HG03039 (cell line): ENCODE measurements at regions not wholly inside any gene's neighbourhood (a gene's known extent, or its start where the extent isn't known, plus 50 kb on each side); places are given as distances from the start of the nearest gene placed in this dataset.

Experiments used
- ATAC-seq: cut with Tn5 transposase; IDR thresholded peaks from one replicate; pipeline ENCODE4 v1.9.1; 2021; ENCODE audit warnings: mild to moderate bottlenecking, moderate library complexity; ENCODE audit not compliant: unreplicated experiment

DNA sequence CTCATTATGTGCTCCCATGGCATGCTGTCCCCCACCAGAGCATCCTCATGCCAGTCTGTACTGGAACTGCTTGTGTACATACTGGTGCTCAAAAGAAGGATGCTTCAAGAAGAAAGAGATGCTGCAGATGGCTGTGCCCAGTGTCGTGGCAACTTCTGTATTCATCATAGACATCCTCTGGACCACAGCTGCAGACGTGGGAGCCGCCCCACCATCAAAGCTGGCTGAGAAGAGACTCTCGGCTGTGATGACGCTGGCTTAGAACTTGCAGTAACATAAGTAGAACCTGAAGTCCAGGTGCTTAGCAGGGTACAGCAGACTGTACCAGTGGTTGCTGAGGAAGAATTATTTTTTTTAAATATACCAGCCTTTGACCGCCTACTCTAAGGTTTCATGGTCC is 112.6 kb upstream of the ARHGAP5 start:
- ATAC-seq = no peak

DNA sequence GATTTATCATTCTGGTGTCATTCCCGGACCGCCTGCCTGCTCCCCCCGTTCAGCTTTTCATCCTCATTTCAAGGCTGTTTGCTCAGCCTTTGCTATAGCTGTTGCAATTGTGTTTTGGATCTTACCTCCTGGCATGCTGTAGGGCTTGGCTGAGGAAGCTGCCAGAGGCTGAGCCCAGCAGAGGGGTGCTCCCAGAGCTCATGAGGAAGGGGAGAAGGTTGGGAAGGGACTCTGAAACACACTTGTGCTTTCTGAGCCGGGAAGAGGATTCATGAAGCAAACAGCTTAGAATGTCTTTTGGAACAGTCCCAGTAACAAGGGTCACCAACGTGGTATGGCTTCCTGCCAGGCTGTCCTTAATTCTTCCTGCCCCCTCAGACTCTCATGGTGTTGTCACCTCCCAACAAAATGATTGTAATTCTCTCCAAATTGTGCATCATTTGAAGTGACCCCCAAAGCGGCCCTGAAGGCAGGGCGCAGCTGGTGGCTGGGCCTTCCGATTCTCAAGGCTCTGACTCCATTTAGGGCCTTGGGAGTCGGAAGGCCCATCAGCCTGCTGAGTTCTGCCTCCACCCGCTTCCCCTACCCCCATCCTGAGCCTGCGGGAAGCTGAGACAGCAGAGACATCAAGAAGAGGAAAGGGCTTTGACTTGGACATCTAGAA is 111.9 kb upstream of the ARHGAP5 start:
- no peak for ATAC-seq

GRCh38 chr14:31965735-31966598 is 111.1 kb upstream of the ARHGAP5 start:
- no peak for ATAC-seq

GRCh38 chr14:31966896-31967668 is 110.0 kb upstream of the ARHGAP5 start:
- ATAC-seq = no peak

DNA sequence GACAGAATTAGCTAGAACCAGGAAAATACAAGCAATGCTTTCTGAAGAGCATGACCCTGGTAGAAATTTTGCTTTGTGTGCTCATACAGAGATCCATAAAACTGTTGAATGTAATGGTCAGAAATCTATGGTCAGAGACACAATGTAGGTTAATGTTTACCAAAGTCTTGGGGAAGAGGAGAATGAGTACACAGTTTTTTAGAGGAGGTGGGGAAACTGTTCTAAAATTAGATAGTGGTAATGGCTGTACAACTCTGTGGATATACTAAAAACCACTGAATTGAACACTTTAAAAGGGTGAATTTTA is 109.5 kb upstream of the ARHGAP5 start:
- no peak for ATAC-seq

DNA sequence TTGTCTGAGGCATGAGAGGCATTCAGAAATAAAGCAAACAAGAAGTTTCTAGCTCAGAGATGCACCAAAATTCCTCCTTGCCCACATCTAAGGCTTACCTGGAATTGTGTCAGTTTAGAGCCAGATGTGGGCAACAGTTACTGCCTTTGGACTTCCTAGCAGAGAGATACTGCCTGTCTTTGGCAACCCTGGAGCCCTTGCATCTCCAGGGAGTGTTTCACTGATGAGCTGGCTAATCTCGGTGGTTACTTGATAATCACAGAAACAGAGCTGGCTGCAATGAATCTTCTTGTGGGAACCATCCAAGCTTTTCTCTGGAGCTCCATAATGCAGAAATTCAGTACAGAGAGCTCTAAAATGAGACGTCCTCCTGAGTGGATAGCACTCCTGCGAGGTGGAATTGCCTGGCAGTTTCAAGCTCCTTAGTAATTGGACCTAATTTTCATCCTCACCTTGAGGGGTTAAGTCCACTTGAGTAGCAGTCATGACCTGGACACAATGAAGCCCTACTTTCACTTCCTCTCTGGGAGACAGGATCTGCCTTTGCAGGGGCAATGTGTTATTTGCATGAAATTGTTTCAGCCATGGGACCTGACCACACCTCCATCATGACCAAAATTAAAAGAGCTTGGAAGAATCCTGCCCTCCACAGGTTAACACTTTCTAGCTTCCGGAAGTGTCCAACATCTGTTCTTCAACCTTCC is 108.8 kb upstream of the ARHGAP5 start:
- no peak for ATAC-seq

GRCh38 chr14:31968956-31969698 is 108.0 kb upstream of the ARHGAP5 start:
- no peak for ATAC-seq

GRCh38 chr14:31969699-31970240 is 107.3 kb upstream of the ARHGAP5 start:
- no peak for ATAC-seq

- no peak for ATAC-seq
Observed at GRCh38 chr14:31970744-31971143, 106.4 kb upstream of the ARHGAP5 start.

GRCh38 chr14:31971612-31972011 is 105.5 kb upstream of the ARHGAP5 start:
- ATAC-seq = no peak

- ATAC-seq = no peak
Observed at GRCh38 chr14:31977001-31977556, 100.0 kb upstream of the ARHGAP5 start.

DNA sequence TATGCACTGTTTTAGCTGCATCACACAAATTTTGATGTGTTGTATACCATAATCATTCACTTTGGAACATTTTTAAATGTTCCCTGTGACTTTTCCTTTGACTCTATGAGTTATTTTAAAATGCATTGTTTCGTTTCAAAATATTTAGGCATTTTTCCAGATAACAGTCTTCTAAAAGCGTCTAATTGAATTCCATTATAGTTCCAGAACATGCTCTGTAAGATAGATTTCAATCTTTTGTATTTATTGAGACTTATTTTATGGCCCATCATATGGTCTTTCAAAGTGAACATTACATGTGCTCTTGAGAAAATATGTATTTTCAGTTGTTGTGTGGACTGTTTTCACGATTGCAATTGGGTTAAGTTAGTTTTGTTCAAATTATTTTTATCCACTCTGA is 98.7 kb upstream of the ARHGAP5 start:
- no peak for ATAC-seq

DNA sequence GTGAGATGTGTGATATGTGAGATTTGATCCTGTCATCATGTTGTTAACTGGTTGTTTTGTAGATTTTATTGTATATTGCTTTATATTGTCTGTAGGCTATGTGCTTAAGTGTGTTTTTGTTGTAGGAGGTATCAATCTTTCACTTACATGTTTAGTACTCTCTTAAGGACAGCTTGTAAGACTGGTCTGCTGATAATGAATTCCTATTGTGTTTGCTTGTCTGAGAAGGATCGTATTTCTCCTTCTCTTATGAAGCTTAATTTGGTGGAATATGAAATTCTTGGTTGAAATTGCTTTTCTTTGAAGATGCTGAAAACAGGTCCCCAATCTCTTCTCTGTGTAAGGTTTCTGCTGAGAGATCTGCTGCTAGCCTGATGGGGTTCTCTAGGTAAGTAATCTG is 94.5 kb upstream of the ARHGAP5 start:
- ATAC-seq = no peak

GRCh38 chr14:31986405-31986804 is 90.7 kb upstream of the ARHGAP5 start:
- no peak for ATAC-seq

DNA sequence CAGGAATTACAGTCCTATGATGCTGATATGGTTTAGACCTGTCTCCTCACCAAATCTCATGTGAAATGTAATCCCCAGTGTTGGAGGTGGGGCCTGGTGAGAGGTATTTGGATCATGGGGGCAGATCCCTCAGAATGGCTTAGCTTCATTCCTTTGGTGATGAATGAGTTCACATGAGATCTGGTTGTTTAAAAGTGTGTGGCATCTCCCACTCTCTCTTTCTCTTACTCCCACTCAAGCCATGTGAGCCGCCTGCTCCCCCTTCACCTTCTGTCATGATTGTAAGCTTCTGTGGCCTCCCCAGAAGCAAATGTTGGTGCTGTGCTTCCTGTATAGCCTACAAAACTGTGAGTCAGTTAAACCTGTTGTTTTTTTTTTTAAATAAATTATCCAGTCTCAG is 89.4 kb upstream of the ARHGAP5 start:
- ATAC-seq = no peak

- ATAC-seq = no peak
Observed at GRCh38 chr14:31988244-31988643, 88.9 kb upstream of the ARHGAP5 start.

GRCh38 chr14:31990183-31990857 is 86.8 kb upstream of the ARHGAP5 start:
- ATAC-seq = no peak

- no peak for ATAC-seq
Observed at GRCh38 chr14:31990926-31991572, 86.1 kb upstream of the ARHGAP5 start.

- ATAC-seq = no peak
Observed at GRCh38 chr14:31992011-31992447, 85.1 kb upstream of the ARHGAP5 start.
